HG02973 (cell line): ENCODE measurements at regions not wholly inside any gene's neighbourhood (a gene's known extent, or its start where the extent isn't known, plus 50 kb on each side); places are given as distances from the start of the nearest gene placed in this dataset.
"Not testable (repeated sequence)": the region's sequence is repeated elsewhere in the genome, so short reads cannot be mapped to it uniquely, and the experiment has no call there.

Experiments
- ATAC-seq: cut with Tn5 transposase; IDR thresholded peaks from one replicate; pipeline ENCODE4 v1.9.1; 2021; ENCODE audit warnings: moderate library complexity; ENCODE audit not compliant: unreplicated experiment

DNA sequence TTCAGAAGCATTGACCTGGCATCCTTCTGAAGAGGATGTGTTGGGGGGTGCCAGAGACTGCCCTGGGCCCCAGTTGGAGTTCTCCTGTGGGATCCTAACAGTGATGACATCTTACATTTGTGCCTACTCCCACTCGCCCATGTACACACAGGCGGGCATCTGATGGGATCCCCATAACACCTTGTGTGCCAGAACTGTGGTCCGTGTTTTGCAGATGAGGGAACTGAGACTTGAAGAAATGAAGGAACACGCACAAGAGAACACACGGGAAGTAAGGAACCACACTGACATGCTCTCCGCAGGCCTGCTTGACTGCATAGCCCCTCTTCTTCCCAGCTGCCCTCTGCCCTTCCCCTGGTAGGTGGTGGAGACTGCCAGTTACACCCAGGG lies 255.3 kb downstream of the MYCN start:
- ATAC-seq: no peak

DNA sequence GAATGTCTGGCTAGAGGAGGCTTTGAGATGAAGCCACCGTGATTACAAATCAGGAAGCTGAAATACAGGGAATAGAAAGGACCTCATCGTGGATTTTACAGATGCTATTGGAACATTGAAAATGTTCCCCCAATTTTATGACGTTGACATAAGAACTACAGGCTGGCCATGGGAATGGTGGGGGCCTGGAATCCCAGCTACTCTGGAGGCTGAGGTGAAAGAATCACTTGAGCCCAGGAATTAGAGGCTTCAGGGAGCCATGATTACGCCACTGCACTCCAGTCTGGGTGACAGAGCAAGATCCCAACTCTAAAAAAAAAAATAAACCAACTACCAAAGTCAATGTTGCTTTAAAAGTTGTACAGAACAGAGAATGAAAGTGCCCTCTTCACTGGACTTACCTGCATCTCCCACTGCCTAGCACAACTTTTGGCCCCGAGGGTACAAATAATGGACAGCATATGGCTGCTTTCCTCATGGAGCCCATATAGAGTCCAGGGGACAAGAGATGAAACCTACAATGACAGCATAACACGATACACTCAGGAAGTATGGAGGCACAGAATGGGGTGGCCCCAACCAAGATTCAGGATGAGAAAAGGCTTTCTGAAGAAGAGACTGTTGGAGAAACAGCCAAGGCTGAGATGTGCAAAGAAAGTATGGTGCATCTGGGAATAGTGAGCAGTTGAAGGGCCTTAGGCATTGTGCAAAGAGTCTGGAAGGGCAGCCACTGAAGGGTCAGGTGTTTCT lies 254.8 kb downstream of the MYCN start:
- no peak for ATAC-seq

DNA sequence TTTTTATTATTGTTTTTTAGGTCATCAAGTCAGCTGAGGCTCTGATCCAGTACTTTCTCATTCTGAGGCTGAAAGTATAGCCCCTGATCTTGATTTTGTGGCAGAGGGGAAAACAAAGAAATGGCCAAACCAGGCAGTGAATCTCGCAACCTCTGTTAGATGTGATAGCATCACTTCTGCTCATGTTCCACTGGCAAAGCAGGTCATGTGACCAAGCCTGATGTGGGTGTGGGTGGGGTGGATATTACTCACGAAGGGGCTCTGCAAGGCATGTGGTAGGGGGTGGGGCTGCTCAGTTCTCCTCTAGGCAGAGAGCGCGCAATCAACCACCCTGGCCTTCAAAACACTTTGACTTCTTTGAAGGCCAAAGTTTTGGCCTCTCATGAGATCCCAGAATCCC lies 254.2 kb downstream of the MYCN start:
- no peak for ATAC-seq

DNA sequence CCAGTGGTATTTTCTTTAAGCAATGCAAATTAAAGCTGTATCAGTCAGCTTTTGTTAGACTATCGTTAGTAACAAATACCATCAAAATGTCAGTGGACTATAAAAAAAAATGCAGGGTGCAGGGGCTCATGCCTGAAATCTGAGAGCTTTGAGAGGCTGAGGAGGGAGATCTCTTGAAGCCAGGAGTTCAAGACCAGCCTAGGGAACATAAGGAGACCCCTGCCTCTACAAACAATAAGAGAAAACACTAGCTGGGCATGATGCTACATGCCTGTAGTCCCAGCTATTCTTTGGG lies 253.7 kb downstream of the MYCN start:
- ATAC-seq: no peak

DNA sequence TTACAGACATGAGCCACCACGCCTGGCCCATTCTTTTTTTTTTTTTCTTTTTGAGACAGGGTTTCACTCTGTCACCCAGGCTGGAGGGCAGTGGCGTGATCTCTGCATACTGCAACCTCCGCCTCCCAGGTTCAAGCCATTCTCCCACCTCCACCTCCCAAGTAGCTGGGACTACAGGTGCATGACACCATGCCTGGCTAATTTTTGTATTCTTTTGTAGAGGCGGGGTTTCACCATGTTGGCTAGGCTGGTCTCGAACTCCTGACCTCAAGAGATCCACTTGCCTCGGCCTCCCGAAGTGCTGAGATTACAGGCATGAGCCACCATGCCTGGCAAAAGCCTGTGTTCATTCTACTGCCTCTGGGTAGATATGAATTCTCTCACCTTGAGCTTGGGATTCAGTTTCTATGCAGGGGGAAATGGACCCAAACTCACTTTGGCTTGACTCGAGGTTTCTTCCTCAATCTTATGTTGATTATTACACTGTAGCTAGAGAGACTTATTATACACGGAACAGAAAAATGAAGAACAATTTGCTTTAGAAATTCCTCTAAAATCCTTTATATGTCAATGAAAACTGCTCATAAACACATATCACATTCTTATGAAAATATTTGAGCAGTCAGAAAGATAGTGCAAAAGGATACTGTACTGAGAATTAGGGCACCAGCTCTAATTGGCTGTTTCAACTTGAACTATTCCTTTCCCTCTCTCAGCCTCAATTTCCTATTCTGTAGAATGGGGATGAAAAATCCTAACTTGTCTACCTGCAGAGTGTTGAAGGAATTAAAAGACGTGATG lies 252.3 kb downstream of the MYCN start:
- no peak for ATAC-seq

DNA sequence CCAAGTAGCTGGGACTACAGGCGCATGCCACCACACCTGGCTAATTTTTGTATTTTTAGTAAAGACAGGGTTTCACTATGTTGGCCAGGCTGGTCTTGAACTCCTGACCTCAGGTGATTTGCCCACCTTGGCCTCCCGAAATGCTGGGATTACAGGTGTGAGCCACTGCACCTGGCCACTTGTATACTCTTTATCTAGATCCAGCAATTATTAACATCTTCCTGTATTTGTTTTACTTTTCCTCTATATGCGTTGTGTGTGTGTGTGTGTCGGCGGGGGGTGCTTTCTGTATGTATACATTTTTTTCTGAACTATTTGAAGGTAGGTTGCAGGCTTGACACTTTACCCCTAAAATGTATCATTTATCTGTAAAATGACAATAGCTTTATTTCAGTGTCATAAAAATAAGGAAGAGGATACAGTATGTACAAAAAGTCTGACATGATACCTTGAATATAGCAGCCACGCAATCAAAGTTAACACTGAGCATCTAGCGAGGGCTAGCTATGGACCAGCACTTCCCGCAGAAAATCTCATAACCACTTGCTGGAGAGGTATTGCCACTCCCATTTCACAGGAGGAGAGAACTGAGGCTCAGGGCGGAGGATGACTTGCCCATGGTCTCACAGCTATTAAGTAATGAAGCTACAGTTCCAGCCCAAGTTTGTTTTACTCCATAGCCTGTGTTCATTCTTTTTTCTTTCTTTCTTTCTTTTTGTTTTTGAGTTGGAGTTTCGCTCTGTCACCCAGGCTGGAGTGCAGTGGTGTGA lies 251.3 kb downstream of the MYCN start:
- no peak for ATAC-seq

DNA sequence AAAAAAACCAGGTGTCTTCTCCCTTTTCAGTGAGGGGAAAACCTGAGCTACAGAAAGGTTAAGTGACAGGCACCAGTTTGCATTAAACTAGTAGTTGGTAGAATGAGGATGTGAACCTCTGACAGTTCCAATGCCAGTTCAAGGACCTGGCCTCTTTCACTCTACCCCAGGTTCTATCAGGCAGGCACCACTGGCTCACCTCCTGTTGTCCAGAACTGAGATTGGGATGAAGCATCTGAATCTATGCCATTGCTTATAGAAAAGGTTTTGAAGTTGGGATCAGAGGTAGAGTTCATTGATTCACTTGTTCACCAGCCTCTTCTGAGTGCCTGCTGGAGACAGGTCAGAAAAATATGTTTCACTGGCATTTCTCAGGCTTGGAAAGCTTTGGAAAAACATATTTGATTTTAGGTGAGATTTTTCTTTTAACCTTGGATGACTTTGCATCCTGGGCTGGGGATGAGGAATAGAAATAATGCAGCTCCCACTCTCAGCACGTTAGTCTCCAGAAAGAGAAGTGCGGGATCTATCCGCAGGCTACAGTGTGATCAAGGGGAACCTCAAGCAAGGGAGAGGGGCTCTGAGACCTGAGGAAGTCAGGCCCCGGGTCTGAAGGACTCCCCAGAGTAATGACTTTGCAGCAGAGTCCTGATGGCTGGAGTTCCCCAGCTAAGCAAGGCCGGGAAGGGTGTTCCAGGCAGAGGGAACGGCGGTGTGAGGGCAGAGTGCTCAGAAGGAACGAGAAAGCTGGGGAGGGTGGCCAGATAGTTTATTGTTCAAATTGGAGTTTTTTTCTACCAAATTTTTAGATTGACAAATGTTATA lies 250.3 kb downstream of the MYCN start:
- ATAC-seq: no peak

DNA sequence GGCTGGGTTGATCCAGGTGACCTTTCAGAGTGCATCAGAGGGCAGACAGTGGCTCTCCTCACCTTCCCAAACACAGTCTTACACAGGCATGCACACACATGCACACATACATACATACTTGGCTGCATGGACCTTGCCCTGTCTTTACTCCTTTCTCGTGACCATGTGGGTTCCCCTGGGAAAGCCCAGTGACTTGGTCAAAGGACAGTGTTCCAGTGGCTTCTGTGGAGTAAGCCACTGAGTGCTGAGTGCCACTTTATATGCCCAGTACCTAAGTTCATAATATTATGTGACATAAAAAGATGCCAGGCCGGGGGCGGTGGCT lies 249.4 kb downstream of the MYCN start:
- no peak for ATAC-seq

DNA sequence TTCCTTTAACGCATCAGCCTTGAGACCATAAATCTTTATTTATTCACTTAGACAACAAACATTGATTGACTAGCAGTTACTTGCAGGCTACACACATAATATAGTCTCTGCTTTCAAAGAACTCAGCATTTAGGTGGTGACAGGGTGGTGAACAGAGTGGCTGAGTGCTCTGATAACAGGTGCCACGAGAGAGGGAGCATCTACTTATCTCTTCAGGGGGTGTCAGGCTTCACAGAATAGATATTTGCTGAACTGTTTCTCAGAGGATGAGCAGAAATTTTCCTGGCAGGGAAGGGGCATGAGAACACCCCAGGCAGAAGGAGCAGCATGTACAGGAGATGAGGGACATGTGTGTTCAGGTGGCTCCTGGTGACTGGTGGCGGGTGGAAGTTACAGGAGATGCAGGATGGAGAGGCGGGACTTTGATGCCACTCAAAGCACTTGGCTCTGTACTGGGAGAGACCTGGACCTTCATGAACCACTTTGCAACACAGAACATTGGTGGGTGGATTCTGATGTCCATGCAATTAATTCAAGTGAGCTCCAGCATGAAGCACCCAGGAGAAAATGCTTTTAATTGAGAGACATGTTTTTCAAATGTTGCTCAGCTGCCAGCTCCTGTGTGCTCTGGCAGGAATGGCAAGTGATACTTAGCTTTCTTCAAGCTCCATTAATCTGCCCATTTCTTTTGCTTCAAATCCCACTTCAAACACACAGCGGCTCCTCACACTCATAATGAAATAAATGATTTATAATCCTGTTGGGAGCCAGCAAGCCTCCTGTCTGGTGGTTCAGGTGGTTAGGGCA lies 248.9 kb downstream of the MYCN start:
- ATAC-seq: no peak

DNA sequence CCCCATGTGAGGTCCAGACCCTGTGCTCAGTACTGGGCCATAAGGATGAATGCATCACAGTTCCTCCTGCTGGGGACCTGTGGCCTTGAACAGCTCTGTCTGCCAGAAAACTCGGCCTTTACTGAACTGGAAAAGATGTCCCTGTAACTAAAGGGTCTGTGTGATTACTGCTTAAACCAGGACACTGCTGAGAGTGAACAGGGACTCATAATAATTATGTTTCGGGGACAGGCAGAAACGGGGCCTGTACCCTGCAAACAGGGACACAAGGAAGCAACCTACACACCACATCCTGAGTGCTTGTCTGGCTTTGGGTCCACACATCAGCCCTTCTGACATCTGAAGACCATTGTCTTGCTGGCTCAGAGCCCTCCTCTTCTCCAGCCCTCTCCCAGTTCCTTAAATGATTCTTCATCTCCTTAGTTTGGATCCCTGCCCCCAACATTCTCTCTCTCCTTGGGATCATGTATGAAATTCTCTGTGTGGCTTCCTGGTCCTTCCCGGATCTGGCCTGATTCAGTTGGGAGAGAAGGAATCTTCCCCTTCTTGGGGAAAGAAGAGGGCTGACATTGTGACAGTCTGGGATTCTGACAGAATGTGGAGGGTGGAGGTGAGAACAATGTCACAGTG lies 248.0 kb downstream of the MYCN start:
- ATAC-seq: no peak

DNA sequence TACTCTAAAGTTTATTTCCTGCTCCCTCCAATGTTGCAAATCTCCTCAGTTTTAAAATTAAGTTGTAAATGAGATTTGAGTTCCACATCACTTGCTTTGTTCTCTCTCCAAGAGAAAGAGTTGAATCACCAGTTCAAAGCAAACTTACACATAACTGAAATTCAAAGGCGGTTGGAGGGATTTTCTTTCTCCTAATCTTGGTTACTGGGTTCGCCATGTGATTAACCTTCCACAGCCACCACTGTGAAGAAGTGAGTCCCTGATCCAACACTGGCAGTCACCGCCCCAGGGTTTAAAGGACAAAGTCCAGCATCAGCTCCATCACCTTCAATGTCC lies 247.1 kb downstream of the MYCN start:
- no peak for ATAC-seq

DNA sequence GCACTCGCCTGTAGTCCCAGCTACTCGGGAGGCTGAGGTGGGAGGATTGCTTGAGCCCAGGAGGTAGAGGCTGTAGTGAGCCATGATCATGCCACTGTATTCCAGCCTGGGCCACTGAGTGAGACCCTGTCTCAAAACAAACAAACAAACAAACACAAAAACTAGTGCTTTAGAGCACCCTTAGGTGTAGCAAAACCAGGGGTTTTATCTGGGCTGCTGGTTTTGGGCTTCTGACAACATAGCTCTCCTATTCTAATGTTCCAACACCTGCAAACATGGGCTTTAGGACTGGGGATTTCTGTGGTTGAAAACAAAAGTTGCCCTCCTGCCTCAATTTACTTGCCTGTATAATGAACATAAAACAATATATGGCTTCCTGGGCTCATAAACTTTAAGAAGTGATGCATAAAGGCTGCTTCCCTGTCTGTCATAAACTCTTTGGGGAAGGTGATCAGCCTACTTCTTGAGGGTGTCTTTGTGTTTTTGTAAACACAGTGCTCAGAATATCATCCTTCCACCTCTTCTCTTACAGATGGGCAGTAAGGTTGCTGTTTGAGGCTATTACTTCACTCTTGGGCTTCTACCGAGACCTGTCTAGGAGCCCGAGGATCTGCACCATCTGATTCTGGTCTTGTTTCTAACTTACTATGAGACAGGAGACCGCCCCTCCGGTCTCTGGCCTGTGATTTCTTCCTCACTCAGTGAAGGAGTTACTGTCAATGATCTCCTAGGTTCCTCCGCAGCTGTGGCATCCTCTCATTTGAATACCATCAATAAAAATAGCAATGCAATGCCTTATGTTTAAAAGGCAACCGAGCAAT lies 246.5 kb downstream of the MYCN start:
- ATAC-seq: no peak

DNA sequence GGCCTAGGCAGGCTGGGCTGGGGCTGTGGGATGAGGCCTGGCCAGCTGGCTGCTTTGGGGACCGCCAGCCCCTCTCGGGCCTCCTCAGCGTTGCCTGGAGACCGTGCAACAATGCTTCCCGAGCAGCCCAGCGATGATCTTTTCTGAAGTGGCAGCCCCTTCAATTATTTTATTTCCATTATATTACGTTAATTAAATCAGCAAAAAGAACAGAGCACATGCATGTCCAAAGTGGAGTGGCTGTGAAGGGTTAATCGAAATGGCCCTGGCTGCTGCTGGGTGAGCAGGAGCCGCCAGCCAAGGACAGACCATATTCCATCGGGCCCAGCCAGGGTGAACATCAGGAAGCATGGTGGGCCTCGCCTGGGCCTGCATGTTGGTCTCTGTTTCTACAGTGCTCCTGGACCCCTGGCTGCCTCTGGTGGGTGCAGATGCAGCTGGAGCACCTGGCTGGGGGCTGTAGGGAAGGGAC lies 245.5 kb downstream of the MYCN start:
- ATAC-seq: no peak

DNA sequence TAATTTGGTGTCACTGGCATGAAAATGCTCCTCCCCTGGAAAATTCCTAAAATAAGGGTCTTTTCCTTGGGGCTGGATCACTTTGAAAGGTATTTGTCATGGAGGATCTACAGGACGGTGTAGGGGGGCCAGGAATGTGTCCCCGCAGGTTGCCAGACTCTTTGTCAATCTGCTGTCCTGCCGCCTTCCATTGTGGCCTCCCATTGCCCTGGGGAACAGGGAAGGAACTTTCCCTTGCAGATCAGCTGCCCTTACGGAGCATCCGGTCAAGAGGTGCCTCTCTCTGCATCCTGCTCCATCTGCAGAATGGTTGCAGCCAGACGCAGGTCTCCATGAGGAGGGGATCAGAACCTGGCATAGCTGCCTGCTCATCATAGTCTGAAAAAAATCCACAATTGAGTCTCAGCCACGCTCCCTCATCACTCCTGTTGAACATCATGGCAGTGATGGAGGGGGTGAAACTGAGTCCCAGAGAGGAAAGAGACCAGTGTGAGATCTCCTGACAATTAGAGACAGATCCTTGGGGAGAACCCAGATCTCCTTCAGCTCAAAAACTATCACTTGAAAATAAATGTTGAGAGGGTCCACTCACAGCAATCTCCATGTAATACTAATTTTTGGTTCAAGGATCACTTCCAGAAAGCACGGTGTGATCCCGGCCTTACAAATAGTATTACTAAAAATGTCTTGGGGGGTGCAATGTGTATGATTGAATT lies 244.8 kb downstream of the MYCN start:
- no peak for ATAC-seq

DNA sequence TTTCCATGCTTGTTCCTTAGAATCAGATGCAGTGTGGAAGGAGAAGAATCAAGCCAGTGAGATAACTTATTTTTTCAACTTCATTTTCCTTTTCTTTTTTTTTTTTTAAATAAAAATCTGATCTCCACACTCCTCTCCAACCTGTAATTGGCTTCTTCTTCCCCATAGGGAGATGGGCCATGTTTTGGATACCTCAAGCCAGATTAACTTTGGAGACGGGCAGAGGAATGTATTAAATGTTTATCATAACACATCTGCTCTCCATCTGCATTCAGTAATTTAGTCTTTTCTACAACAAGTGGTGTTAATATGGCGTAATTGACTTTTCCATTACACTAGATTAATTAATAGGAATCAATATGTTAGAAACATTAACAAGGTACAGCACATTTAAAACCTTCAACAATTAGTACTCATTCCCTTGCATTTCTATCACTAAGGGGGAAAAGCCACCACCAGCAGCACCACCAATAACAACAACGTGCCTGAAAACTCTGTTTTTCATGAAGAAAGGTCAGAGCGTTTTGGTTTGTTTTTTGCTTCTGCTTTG lies 244.1 kb downstream of the MYCN start:
- ATAC-seq: no peak

DNA sequence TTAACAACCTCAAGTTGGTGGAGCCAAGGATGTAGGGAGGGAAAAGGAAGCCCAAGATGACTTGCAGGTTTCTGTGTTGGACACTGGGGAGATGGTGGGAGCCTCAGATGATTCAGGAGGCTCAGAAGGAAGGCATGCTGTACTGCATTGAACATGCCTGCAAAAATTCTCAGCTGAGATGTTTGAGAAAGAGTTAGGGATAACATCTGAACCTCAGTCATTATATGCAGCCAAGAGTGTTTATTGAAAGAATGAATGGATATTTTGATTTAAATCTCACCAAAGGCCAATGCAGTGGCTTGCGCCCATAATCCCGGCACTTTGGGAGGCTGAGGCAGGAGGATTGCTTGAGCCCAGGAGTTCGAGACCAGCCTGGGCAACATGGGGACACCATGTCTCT lies 243.0 kb downstream of the MYCN start:
- ATAC-seq: no peak

DNA sequence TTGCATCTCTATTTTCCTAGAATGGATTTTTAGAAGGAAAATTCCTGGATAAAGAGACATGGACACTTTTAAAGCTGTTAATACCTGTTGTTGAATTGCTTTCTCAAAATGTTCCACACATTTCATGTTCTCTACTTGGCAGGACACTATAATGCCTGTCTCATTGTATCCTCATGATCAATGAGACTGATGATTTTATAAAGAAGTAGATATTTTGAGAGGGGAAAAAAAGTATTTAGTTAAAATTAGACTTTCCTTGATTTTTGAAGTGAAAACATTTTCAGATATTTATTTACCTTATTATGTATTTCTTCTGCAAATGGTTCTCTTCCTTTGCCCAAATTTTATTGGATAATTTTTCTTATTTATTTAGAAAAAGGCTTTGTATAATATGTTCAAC lies 242.5 kb downstream of the MYCN start:
- ATAC-seq: no peak

DNA sequence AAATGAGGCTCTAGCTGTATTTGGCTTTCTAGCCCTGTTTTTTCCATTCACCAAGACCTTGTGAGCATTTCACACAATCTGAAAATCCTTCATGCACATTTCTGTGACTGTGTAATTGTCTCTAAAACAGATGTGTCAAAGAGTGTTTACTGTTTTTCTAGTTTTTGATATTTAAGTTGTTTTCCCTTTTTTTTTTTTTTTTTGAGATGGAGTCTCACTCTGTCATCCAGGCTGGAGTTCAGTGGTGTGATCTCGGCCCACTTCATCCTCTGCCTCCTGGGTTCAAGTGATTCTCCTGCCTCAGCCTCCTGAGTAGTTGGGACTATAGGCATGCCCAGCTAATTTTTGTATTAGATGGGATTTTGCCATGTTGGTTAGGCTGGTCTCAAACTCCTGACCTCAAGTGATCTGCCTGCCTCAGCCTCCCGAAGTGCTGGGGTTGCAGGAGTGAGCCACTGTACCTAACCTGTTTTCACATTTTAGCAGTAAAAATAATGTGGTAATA lies 242.0 kb downstream of the MYCN start:
- not testable (repeated sequence) for ATAC-seq
